IMR-90 (cell line): ENCODE measurements at regions not wholly inside any gene's neighbourhood (a gene's known extent, or its start where the extent isn't known, plus 50 kb on each side); places are given as distances from the start of the nearest gene placed in this dataset.

Experiments used
- ATAC-seq: fragments of 200-7000 bp; cut with Tn5 transposase; 2 replicates; pipeline ENCODE4 v1.9.1; 2020; ENCODE audit warnings: low read depth, mild to moderate bottlenecking, moderate library complexity
- BruUV-seq: library from RNA; stranded (reverse); fragments of 400-500 nt; replicated peaks from 2 replicates; lab custom pipeline; 2021; lab: Mats Ljungman, UMichigan
- CTCF ChIA-PET: fragments of 300-600 bp; formaldehyde crosslinking; extraction: SDS; loops from one replicate; lab custom pipeline; 2021; ENCODE audit warnings: antibody characterized with exemption; lab: Yijun Ruan, JAX
- POLR2A ChIA-PET: fragments of 300-600 bp; sonication (Branson Sonifier 250); formaldehyde crosslinking; loops from one replicate; lab custom pipeline; 2022; ENCODE audit warnings: antibody characterized with exemption; ENCODE audit not compliant: unreplicated experiment; lab: Charles Lee
- DNase-seq: peaks from one replicate; pipeline ENCODE4 v3.0.0; 2013
- H2AFZ ChIP-seq: replicated peaks from 2 replicates; pipeline ENCODE3; 2013; ENCODE audit warnings: low read length, mild to moderate bottlenecking; ENCODE audit not compliant: poor library complexity
- H2AK5ac ChIP-seq: 2 replicates; pipeline ENCODE4 v1.6.1; 2013; ENCODE audit warnings: low read depth, low read length, inconsistent platforms
- H2AK9ac ChIP-seq: replicated peaks from 2 replicates; pipeline ENCODE3; 2013; ENCODE audit warnings: mild to moderate bottlenecking, low read depth, low read length, moderate library complexity; ENCODE audit not compliant: poor library complexity
- H2BK120ac ChIP-seq: 2 replicates; pipeline ENCODE4 v1.6.1; 2013; ENCODE audit warnings: low read depth, low read length, inconsistent platforms
- H2BK15ac ChIP-seq: 3 replicates; pipeline ENCODE4 v1.6.1; 2013; ENCODE audit warnings: low read depth, low read length, inconsistent platforms
- H2BK20ac ChIP-seq: 2 replicates; pipeline ENCODE4 v1.6.1; 2013; ENCODE audit warnings: low read depth, mild to moderate bottlenecking, inconsistent platforms, low read length, moderate library complexity
- H2BK5ac ChIP-seq: 2 replicates; pipeline ENCODE4 v1.6.1; 2013; ENCODE audit warnings: mild to moderate bottlenecking, low read depth, low read length, inconsistent platforms; ENCODE audit not compliant: poor library complexity, severe bottlenecking
- H3K14ac ChIP-seq: replicated peaks from 2 replicates; pipeline ENCODE4 v1.6.1; 2013; ENCODE audit warnings: low read depth, low read length, inconsistent platforms
- H3K18ac ChIP-seq: 2 replicates; pipeline ENCODE4 v1.6.1; 2013; ENCODE audit warnings: low read depth, low read length, control low read depth
- H3K23ac ChIP-seq: 2 replicates; pipeline ENCODE4 v1.6.1; 2013; ENCODE audit warnings: low read depth, low read length, inconsistent platforms
- H3K27ac ChIP-seq: 2 replicates; pipeline ENCODE4 v1.5.1; 2013; ENCODE audit warnings: mild to moderate bottlenecking, control low read depth, low read length; ENCODE audit not compliant: insufficient read depth
- H3K27me3 ChIP-seq: 2 replicates; pipeline ENCODE4 v1.6.1; 2013; ENCODE audit warnings: low read length; ENCODE audit not compliant: control insufficient read depth, insufficient read depth
- H3K36me3 ChIP-seq: 2 replicates; pipeline ENCODE4 v1.6.1; 2013; ENCODE audit warnings: low read length, mixed read lengths; ENCODE audit not compliant: control insufficient read depth, insufficient read depth
- H3K4ac ChIP-seq: 2 replicates; pipeline ENCODE4 v1.6.1; 2013; ENCODE audit warnings: low read depth, low read length, inconsistent platforms
- H3K4me1 ChIP-seq: 2 replicates; pipeline ENCODE4 v1.6.1; 2013; ENCODE audit warnings: low read length, mixed read lengths; ENCODE audit not compliant: control insufficient read depth, insufficient read depth
- H3K4me2 ChIP-seq: 2 replicates; pipeline ENCODE4 v1.6.1; 2013; ENCODE audit warnings: low read depth, mild to moderate bottlenecking, control low read depth, low read length, moderate library complexity
- H3K4me3 ChIP-seq: 2 replicates; pipeline ENCODE4 v1.5.1; 2013; ENCODE audit warnings: low read depth, mild to moderate bottlenecking, control low read depth, low read length, moderate library complexity; ENCODE audit not compliant: insufficient read depth
- H3K56ac ChIP-seq: 2 replicates; pipeline ENCODE4 v1.6.1; 2013; ENCODE audit warnings: low read length, inconsistent platforms; ENCODE audit not compliant: insufficient read depth; ENCODE audit errors: extremely low read depth
- H3K79me1 ChIP-seq, 2 experiments: 2 replicates each; pipeline ENCODE4 v1.6.1; 2013; ENCODE audit warnings: low read length in 2 of 2, inconsistent platforms in 1 of 2, low read depth in 1 of 2
- H3K9ac ChIP-seq: 2 replicates; pipeline ENCODE4 v1.6.1; 2013; ENCODE audit warnings: low read depth, low read length, control low read depth
- H3K9me1 ChIP-seq: 2 replicates; pipeline ENCODE4 v1.6.1; 2013; ENCODE audit warnings: low read length, inconsistent platforms; ENCODE audit not compliant: insufficient read depth
- H3K9me3 ChIP-seq: 2 replicates; pipeline ENCODE4 v1.6.1; 2013; ENCODE audit warnings: low read length; ENCODE audit not compliant: control insufficient read depth, insufficient read depth
- H4K20me1 ChIP-seq: 2 replicates; pipeline ENCODE4 v1.6.1; 2013; ENCODE audit warnings: low read length, inconsistent platforms; ENCODE audit not compliant: insufficient read depth
- H4K5ac ChIP-seq: 2 replicates; pipeline ENCODE4 v1.6.1; 2013; ENCODE audit warnings: mild to moderate bottlenecking, low read depth, low read length, control low read depth
- H4K8ac ChIP-seq, 2 experiments: 2 replicates each; pipeline ENCODE4 v1.6.1; 2013; ENCODE audit warnings: low read depth in 2 of 2, low read length in 2 of 2, control low read depth in 1 of 2, inconsistent platforms in 1 of 2
- H4K91ac ChIP-seq: 2 replicates; pipeline ENCODE4 v1.6.1; 2013; ENCODE audit warnings: low read depth, low read length, inconsistent platforms; ENCODE audit not compliant: insufficient read depth
- CEBPB ChIP-seq: IDR thresholded peaks from 2 replicates; pipeline ENCODE4 v1.6.1; 2012; ENCODE audit warnings: low read depth, low read length, improper control_type of control experiment
- CHD1 ChIP-seq: IDR thresholded peaks from 2 replicates; pipeline ENCODE4 v1.6.1; 2012; ENCODE audit warnings: low read depth, low read length, improper control_type of control experiment
- ELK1 ChIP-seq: fragments of 150-350 bp; IDR thresholded peaks from 2 replicates; pipeline ENCODE4 v1.6.1; 2016; ENCODE audit warnings: low read depth, mild to moderate bottlenecking, low read length, moderate library complexity, borderline replicate concordance
- MAFK ChIP-seq: IDR thresholded peaks from 2 replicates; pipeline ENCODE4 v1.6.1; 2012; ENCODE audit warnings: low read depth, low read length, improper control_type of control experiment
- MAZ ChIP-seq: IDR thresholded peaks from 2 replicates; pipeline ENCODE4 v1.6.1; 2012; ENCODE audit warnings: low read depth, mild to moderate bottlenecking, low read length, improper control_type of control experiment, moderate library complexity, borderline replicate concordance
- MXI1 ChIP-seq: IDR thresholded peaks from 2 replicates; pipeline ENCODE4 v1.6.1; 2012; ENCODE audit warnings: low read depth, mild to moderate bottlenecking, low read length, moderate library complexity, borderline replicate concordance
- POLR2A ChIP-seq: IDR thresholded peaks from 2 replicates; pipeline ENCODE4 v1.6.1; 2012; ENCODE audit warnings: mild to moderate bottlenecking, low read depth, low read length
- RAD21 ChIP-seq: IDR thresholded peaks from 2 replicates; pipeline ENCODE4 v1.6.1; 2012; ENCODE audit warnings: low read length, improper control_type of control experiment
- RCOR1 ChIP-seq: IDR thresholded peaks from 2 replicates; pipeline ENCODE4 v1.6.1; 2012; ENCODE audit warnings: mild to moderate bottlenecking, low read length, improper control_type of control experiment; ENCODE audit not compliant: insufficient replicate concordance
- RFX5 ChIP-seq: IDR thresholded peaks from 2 replicates; pipeline ENCODE4 v1.8.0; 2012; ENCODE audit warnings: low read depth, mild to moderate bottlenecking, low read length, moderate library complexity
- SMC3 ChIP-seq: fragments of 150-350 bp; IDR thresholded peaks from 2 replicates; pipeline ENCODE4 v1.6.1; 2016; ENCODE audit warnings: low read depth, mild to moderate bottlenecking, antibody characterized with exemption, low read length, moderate library complexity
- USF2 ChIP-seq: fragments of 150-350 bp; IDR thresholded peaks from 2 replicates; pipeline ENCODE4 v1.6.1; 2017; ENCODE audit warnings: mild to moderate bottlenecking, antibody characterized with exemption, low read length, low read depth
- dilution Hi-C: fragments of 300-500 bp; cut with HindIII; formaldehyde crosslinking; loops from one replicate; pipeline ENCODE4 v1.14.3; 2018; ENCODE audit warnings: low sequenced_read_pairs; ENCODE audit not compliant: unreplicated experiment
- in situ Hi-C: fragments of 300-500 bp; cut with MboI; formaldehyde crosslinking; loops from 3 replicates; pipeline ENCODE4 v1.14.3; 2019; ENCODE audit warnings: low sequenced_read_pairs, inconsistent platforms, mixed read lengths
- intact Hi-C: fragments of 100-400 bp; cut with micrococcal nuclease; formaldehyde crosslinking; loops from 2 replicates; pipeline ENCODE4 v1.10.0; 2022
- TF ChIP-seq, protein P1 (sequence below): conservative IDR thresholded peaks from 2 replicates; pipeline ENCODE4 v1.5.1; 2012; ENCODE audit warnings: mild to moderate bottlenecking, low read depth, low read length, improper control_type of control experiment

DNA sequence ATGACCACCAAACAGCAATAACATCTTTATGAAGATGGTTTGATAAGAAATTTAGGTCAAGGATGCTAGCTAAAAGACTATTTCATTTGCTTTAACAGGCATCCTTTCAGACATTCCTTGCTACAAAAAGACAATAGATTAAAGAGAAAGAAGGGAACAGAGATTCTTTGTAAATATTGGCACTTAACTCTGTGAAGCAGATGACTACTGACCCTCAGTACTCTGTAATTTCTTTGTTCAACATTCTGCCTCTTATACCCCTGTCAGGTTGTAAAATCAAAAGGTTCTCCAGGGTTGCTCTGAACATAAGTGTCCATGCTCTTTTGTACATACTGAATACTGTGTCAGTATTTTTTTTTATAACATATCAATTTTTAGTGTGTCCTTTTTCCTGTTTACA is 610.6 kb upstream of the GRAMD2B start:
- H3K4me1 ChIP-seq: no peaks in the 10 kb centered on the region
- ATAC-seq (no peak), DNase-seq (no peak)
- no peak overlapping the region for H3K27ac ChIP-seq
- no peaks in the 10 kb centered on the region for H3K79me1 ChIP-seq
- H2BK15ac ChIP-seq: no peak overlapping the region
- no peak overlapping the region for H3K4me2 ChIP-seq
- no peak overlapping the region for H3K23ac ChIP-seq
- H2AFZ ChIP-seq: no peak overlapping the region
- H3K36me3 ChIP-seq: no peaks in the 10 kb centered on the region
- no peak overlapping the region for H4K91ac ChIP-seq
- H2AK5ac ChIP-seq: no peak overlapping the region
- H4K5ac ChIP-seq: no peak overlapping the region
- no peaks in the 10 kb centered on the region for H3K9me1 ChIP-seq
- no peak overlapping the region for H2BK5ac ChIP-seq
- H3K4me3 ChIP-seq: no peak overlapping the region
- POLR2A ChIA-PET: no interaction called here
- H3K4ac ChIP-seq: no peak overlapping the region
- H3K27me3 ChIP-seq: no peaks in the 10 kb centered on the region
- H2BK20ac ChIP-seq: no peak overlapping the region
- no peak overlapping the region for H2BK120ac ChIP-seq
- TF ChIP-seq MXI1: no peak
- TF ChIP-seq ELK1: no peak
- TF ChIP-seq, protein P1, sequence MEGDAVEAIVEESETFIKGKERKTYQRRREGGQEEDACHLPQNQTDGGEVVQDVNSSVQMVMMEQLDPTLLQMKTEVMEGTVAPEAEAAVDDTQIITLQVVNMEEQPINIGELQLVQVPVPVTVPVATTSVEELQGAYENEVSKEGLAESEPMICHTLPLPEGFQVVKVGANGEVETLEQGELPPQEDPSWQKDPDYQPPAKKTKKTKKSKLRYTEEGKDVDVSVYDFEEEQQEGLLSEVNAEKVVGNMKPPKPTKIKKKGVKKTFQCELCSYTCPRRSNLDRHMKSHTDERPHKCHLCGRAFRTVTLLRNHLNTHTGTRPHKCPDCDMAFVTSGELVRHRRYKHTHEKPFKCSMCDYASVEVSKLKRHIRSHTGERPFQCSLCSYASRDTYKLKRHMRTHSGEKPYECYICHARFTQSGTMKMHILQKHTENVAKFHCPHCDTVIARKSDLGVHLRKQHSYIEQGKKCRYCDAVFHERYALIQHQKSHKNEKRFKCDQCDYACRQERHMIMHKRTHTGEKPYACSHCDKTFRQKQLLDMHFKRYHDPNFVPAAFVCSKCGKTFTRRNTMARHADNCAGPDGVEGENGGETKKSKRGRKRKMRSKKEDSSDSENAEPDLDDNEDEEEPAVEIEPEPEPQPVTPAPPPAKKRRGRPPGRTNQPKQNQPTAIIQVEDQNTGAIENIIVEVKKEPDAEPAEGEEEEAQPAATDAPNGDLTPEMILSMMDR: no peak
- no peak for TF ChIP-seq CHD1
- TF ChIP-seq SMC3: no peak
- TF ChIP-seq RCOR1: no peak
- TF ChIP-seq RAD21: no peak
- TF ChIP-seq USF2: no peak
- no peak for TF ChIP-seq CEBPB
- TF ChIP-seq POLR2A: no peak
- no peak for TF ChIP-seq MAZ
- no peak for TF ChIP-seq MAFK
- TF ChIP-seq RFX5: no peak
- H4K20me1 ChIP-seq: no peaks in the 10 kb centered on the region
- no peak overlapping the region for H3K18ac ChIP-seq
- H3K9me3 ChIP-seq: no peaks in the 10 kb centered on the region
- H2AK9ac ChIP-seq: no peak overlapping the region
- H3K56ac ChIP-seq: no peak overlapping the region
- intact Hi-C loops (no loop called here), in situ Hi-C loops (no loop called here), dilution Hi-C loops (no loop called here)
- no peak overlapping the region for H3K14ac ChIP-seq
- no peak overlapping the region for H3K9ac ChIP-seq
- CTCF ChIA-PET: no interaction called here
- H4K8ac ChIP-seq: no peak overlapping the region
- no TSS peak for BruUV-seq
